NCI-H1092 (cell line): ENCODE measurements at regions not wholly inside any gene's neighbourhood (a gene's known extent, or its start where the extent isn't known, plus 50 kb on each side); places are given as distances from the start of the nearest gene placed in this dataset.

Source experiments
- DNase-seq: peaks from one replicate; lab custom pipeline; 2025; lab: John Stamatoyannopoulos, UW

DNA sequence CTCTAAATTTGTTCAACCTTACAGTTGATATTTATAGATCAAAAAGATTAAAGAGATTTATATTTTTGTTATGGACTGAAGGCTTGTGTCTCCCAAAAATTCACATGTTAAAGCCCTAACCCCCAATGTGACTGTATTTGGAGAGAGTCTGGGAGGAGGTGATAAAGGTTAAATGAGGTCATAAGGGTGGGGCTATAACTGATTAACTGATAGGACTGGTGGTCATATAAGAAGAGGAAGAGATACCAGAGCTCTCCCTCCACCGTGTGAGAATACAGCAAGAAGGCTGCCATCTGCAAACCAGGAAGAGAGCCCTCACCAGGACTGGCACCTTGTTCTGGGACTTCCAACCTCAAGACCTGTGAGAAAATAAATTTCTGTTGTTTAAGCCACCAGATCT, 264.3 kb downstream of the ENC1 start:
- no peak for DNase-seq

DNA sequence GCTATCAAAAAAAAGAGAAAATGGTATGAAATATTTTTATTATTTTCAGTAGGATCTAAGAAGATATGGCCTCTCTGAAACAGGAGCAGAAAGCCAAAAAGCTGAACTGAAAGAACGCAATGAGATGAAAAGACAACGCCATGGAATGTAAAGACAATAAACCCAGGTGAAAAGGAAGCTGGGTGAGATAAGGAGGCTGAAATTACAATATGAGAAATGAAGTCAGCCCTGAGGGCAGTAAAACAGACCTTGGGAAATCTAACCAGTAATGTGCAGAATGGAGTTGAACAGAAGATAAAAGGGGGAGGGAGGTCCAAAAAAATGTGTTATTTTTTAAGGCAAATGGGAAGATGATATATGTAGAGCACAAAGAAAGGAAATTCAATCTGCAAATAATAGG, 265.3 kb downstream of the ENC1 start:
- DNase-seq: no peak

DNA sequence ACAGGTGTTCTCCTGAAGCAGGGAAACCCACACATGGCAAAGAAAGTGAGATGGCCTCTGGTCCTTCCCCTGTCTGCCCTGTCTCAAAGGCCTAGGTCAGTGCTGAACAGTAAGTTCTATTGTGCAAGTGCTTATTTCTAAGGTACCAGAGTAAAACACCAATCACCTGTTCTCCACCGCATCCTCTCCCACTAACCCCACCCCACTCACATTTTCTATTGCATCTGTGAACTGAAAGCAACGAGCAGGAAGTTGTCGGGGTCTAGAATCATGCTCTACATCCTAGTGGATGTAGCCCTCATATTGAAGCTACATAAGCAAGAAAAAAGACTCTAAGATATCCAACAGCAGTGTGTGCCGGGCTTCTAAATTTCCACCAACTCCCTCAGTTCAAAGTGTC, 265.9 kb downstream of the ENC1 start:
- no peak for DNase-seq

DNA sequence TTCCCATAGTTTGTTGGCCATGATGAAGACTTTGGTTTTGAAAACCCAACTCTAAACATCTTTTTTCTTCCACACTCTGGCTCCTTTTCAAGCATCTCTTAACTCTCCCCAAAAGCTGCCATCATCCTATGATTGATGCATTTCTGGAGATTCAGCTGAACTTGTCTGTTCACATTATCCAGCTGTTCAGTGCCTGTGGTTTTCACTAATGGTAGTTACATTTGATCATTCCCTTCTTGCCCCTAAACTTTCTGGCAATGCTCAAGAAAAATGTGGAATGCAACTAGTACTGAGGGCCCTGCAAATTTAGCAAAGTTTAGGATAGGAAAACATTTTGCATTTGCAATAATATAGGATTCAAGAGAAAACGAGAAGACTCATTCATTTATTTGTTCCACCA, 267.5 kb downstream of the ENC1 start:
- DNase-seq: no peak

DNA sequence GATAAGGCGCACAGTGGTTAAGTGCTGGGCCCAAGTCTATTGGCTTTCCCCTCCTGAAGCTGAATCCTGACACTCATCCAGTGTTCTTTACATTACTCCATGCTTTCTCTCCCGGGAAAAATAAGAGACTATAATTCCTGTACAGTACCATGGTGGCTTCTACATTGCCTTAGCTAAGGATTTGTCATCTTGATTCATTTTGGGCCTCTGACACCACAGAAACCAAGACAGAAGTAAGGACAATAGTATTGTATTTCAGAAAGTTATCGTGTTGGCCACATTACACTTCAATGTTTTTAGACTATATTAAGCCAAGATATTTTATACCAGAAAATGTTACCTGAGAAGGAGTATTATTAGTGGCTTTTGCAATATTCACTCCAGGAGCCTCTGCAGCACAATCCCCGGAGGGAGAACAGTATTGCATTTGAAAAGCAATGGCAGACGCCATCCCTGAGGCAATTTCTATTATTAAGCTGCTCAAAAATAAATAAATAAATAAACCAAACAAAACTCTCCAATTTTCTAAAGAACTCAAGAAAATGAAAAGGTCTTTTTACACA, 267.9 kb downstream of the ENC1 start:
- no peak for DNase-seq

DNA sequence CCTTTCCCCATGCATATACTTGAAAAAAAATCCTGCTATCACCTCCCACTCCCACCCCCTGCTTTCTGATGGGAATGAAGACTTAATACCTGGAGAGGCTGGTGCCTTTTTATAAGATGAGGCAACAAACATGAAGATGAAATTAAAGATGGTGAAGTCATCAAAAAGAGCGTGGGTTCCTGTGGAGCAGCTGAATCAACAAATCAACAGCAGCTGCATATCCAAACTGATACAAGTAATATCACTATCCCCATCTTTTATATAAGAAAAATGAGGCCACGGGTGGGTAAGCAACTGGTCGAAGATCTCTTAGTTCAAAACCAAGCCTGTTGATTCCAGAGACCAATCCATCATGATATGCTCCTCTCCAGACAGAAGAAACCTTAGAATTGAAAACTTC, 268.5 kb downstream of the ENC1 start:
- no peak for DNase-seq

DNA sequence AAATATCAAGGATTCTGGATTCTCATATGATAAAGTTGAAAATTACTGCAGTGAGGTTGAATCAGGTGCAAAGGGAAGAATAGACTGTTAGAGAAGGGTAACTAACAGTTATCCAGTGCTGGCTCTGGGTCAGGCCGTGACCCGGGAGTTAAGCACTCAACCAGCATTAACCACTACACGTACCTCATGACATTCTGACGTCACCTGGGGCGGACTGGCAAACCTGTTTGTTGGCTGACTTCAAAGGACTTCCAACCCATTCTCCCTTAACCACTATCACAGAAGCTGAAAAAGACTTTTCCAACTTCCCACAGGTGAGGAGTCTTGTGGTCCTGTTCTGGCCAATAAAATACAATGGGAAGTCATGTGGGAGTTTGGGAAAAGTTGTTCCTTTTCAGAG, 268.9 kb downstream of the ENC1 start:
- no peak for DNase-seq

DNA sequence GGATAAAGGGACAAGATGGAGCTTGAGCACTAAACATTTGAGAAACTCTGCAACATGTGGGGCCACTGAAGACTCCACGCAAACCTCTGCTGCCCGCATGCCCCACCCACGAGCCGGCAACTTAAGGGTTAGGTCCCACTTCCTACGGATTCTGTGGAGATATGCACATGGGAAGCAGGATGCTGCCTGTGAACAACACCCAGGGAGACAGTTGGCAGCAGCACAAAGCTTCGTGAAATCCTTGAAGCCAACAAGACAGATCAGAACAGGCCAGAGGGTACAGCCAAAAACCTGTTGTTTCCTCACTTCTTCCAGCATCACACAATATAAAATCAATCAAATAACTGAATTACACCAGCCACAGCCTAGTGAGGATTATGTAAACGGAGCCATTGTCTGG, 270.4 kb downstream of the ENC1 start:
- DNase-seq: no peak

DNA sequence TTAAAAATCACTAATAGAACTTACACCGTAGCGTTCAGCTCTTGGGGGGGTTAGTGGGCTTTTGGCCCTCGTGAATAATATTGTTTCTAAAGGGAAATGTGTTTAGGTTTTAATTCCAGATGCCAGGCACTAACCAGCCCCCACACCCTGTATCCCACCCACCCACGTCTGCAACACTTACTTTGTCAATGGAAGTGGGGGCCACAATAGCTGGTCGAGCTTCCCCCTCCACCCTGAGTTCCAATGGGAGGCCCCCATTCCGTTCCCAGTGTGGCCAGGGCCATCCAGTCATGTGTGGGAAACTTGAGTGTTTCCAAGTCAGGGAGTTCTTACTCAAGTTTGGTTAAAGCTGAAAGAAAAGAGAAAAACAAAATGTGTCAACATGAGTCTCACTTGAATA, 271.4 kb downstream of the ENC1 start:
- no peak for DNase-seq

DNA sequence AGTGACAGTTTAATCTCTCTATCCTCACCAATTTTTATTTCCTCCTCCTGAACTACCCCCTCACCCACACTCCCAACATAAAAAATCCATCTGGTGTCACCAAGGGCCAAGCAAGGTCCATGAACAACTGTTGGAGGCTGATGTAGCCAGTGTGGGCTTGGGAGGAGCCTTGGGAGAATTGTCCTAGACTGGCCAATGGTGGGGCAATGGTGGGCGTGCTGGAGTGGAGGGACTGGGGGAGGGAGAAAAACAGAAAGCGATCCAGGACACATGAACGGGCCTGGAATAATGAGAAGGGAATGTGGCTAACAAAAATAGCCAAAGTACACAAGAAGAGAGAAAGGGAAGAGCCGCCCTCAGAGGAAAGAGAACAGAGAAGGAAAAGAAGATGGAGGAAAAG, 272.6 kb downstream of the ENC1 start:
- DNase-seq: no peak

DNA sequence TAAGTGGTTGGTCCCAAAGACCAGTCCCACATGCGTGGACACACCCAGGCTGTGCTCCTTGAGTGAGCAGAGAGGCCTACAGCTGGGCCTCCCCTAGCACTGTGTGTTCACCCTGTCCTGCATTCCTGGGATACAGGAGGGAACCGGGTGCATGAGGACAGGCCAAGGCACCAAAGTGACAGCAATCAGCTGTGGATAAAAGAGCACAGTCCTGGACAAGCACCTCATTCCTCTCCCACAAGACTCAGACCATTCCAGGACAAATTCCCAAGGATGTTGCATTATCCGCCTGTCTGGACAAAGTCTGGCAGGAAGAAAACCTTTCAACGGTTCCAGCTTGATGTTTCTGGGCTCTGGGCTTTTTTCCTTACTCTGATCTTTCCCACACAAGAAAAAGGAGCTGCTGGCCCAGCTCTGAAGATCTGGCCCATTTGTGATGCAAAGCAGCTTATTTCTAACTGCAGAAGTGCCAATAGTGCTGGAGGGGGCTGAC, 273.2 kb downstream of the ENC1 start:
- DNase-seq: no peak

DNA sequence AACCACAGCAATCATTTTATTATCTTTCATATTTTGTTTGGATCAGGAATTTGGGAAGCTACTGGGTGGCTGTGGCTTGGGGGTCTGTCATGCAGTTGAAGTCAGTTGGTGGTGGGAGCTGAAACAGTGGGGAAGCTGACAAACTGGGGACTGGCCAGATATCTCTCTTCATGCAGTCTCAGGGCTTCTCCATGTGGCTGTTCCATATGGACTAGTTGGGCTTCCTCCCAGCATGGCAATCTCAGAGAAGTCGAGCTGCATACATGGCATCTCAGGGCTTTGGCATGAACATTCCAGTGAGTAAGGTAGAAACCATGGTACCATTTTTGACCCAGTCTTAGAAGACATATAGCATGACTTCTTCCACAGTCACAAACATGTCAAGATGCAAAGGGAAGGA, 274.8 kb downstream of the ENC1 start:
- DNase-seq: no peak

DNA sequence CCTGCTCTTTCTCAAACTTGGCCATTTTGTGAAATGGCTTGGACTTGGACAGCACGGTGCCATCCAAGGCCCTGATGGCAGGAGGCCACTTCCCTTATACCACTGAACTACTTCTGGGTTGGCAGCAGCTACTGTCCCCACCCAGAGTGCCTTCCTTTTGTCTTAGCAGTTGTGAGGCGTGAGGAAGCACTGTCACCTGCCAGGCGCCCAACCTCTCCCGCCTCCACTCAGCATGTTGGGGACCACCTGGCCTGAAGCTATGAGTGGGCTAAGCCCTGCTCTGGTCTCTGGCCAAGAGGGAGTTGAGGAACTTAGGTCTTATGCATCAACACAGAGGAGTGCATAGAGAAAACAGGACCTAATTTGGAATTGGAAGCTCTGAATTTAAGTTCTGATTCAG, 276.0 kb downstream of the ENC1 start:
- no peak for DNase-seq

DNA sequence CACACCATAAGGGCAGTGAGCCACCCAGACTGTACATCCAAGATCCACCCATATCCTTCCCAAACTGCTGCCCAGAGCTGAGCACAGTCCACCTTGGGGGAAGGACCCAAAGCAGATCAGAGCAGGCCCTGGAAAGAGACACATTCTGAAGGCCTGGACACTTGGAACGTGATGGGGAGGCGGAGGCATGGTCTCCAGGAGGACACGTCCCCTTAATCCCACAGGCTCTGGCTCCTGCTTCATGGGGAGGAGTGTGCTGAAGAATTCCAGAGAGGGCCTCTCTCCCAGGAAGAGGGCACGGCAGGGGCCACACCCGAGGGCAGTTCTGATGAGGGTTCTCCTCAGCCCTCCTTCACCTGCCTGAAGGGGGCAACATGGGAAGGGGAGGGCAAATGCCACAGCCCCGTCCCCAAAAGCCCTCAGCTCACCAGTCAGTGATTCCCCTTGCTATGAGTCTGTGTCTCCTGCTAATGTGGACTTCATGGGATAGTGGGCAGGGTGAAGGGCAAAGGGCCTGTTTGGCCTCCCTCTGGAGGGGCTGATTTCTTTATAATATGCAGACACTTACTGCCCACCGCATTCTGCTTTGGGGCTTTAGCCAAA, 276.8 kb downstream of the ENC1 start:
- no peak for DNase-seq

DNA sequence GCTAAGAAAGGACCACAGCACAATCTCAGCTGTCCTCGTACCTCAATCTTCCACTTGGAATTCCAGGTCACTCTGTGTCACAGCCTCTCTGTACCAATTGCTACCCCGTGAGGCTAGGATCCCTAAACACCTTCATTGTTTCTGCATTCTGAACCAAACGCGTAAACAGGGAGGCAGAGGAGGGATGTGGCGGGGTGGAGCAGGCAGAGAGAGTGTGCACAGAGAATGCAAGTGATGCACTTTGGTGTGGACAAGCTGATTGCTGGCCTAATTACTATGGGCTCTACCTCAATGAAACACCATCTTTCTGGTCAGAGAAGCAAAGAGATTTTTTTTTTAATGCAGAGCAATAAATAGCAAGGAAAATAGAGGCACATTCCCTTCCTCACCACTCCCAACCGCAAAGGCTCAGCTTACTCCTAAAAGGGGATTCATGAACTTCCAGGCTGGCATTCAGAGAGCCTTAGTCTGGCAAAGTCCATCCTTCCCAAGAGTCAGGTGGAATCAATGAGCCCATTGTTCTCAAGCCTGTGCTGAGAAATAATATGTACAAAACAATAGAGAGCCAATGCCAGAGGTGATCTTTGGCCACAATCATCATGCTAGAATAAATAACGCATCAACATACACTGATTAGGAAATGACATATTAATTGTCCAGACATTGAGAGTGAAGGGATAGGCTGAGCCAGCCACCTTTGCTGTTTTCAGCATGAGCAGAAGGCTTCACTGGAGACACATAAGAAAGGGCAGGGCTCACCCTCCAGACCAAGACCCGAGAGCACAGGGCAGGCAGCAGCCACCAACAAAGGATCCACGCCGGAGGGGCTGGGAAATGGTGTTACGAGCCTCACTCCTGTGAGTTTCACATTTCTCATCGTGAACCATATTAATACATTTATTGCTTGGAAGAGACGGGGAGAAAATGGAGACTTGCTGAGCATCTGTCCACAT, 278.8 kb downstream of the ENC1 start:
- DNase-seq: no peak

DNA sequence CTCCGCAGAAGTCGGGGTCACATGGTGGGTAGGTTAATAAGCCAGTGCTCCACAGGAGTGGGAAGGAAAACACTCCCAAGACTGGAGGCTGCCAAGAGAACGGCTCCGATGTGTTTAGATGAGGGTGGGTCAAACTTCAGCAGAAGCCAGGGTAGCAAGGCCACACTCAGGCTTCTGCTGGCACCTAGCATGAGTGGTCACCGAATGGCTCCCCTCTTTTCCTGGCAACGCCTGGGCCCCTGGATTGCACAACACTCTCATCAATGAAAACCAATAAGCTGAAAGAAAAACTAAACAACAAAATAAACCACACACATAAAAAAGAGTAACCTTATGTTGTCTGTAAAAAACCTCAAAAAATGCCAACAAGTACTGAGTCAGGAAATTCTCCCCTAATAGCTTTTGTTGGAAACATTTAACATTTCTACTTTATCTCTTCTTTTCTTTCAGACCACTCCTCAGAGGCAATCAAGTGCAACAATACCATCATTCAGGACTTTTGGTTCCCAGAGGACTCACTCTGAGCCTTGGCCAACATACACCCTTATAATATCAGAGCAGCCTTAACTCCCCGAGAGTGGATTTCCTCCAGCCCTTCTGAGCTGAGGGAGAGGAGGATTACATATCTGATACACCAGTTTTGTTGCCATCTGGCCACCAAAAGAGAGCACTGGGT, 279.9 kb downstream of the ENC1 start:
- DNase-seq: no peak

DNA sequence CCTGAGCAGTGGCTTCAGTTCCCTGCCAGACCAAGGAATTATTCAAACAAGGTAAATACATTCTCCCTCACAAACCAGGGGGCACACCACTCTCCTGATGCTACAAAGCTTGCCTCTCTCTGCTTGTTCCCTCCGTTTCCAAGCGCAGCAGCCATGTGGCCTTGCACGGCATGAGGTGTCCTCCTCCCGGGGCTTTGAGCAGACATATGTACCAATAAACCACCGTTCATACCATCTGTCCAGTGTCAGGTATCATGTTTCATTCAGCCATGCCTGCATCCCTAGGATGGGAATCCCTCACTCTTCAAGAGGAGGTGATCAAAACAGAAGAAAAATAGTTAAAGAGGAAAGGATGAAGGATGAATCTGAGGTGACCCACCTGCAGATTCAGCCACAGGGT, 282.7 kb downstream of the ENC1 start:
- DNase-seq: no peak

DNA sequence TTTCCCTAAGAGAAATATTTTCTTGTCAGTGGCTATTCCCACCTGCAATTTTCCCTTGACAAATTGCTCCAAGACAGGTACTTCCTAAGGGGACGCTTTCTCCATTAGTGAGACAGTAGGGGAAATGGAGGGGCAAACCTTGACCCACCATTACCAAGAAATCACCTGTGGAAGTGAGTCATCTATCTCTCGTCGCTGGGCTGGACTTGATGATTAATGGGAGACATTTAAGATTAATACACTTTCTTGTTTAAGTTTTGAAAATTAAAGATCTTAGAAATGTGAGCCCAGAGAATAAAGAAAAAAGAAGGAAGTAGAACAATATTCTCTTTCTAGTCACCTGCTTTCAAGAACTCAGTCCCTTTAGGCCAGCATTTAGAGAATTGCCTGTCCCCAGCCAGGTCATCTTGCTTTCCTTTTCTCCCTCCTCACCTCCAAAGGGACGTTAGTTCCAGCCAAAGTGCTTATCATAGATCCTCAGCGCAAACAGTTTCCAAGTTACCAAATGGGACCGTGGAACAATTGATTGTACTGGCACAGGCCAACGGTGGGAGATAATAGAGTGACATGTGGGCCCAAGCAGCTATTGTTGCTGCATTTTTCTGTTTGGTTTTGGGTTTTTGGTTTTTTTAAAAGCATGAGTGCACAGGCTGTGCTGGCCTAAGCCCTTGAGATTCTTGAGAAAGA, 284.4 kb downstream of the ENC1 start:
- no peak for DNase-seq

DNA sequence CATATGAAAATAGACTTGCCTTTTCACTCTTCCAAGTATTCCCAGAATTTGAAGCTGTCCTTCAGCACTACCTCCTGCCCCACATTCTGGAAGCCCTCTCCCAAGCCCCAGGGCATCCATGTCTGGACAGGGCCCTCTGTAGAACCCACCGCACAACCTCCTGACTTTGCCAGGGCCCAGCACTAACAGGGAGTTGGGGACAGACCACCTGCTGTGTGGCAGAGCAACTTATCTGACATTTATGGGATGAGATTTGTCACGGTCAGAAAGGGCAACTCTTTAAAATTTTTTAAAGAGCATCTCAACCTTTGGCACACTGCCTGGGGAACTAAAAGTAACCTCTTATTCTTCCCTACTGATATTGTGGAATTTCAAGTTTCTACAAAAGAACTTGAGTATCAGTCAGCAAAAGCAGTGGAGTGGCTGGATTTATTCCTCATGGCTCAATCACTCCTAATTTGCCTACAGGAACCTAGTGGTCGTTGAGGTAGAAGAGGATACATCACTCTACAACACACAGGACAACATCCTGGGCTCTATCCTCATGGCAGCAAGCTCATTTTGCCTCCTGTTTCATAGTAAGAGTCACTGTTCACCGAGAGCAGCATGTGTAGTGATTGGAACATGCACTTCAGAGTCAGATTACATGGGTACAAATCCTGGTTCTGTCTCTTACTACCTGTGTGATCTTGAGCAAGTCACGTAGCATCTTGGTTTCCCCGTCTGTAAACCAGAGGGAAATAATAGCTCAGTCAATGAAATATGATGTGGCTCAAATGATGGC, 285.3 kb downstream of the ENC1 start:
- no peak for DNase-seq

DNA sequence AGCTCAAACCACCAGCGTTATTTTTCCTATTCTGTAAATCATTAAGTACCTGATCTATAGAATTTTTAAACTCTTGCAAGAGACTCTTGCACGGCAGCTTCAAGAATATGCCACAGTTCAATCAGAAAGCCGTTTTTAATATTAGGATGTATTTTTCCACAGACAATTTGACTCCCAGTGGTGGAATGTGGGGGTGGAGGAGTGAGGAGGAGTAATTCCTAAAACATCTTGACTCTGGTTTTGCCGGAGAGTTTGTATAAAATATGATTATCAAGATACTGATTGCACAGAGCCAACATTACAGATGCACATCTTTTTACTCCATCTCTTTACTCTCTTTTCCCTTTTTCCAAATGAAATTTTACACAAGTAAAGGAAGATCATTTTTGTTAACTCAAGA, 288.3 kb downstream of the ENC1 start:
- DNase-seq: no peak

DNA sequence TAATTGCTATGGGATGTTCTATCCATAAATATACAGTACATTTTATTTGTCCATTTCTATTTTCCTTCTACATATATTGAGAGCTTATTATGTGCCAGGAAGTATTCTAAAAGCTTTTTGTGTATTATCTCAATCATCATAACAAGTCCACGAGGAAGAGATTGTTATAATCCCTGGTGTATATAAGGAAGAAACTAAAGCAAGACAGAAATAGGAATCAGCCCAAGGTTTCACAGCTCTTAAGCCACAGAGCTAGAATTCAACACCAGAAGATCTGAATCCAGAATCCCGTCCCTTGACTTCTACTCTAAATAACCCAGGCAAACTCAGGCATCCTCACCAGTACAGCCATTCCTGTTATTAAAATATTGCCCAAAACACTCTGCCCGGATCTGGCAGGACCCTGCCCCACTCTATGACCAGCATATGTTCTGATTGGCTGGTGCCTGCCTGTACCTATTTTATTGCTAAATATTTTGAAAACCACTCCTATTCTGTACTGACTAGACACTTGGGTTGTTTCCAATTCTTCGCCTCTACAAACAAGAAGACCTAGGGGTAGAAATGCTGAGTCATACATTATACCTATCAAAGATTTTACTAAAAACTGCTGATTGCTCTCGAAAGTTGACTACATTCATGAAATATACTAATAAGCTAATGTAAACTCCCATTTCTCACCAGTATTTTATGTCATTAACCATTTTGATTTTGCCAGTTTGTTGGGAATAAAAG, 297.4 kb downstream of the ENC1 start:
- DNase-seq: no peak
